Brain microvascular endothelial cell (primary cell): ENCODE measurements at regions not wholly inside any gene's neighbourhood (a gene's known extent, or its start where the extent isn't known, plus 50 kb on each side); places are given as distances from the start of the nearest gene placed in this dataset.

ENCODE experiments used
- DNase-seq: peaks from one replicate; pipeline ENCODE4 v3.0.0-alpha.2; 2020
- H3K27ac ChIP-seq: fragments of 250-450 bp; sonication (Bioruptor Pico); 2 replicates; pipeline ENCODE4 v1.5.1; 2020; ENCODE audit warnings: mild to moderate bottlenecking, moderate library complexity
- H3K27me3 ChIP-seq: fragments of 250-450 bp; sonication (Bioruptor Pico); replicated peaks from 2 replicates; pipeline ENCODE4 v1.5.1; 2020; ENCODE audit warnings: mild to moderate bottlenecking
- H3K36me3 ChIP-seq: fragments of 250-450 bp; sonication (Bioruptor Pico); replicated peaks from 2 replicates; pipeline ENCODE4 v1.5.1; 2020; ENCODE audit warnings: mild to moderate bottlenecking
- H3K4me3 ChIP-seq: 2 replicates; pipeline ENCODE4 v1.5.1; 2011; ENCODE audit warnings: low read depth, mild to moderate bottlenecking, control low read depth, low read length, moderate library complexity
- in situ Hi-C: cut with HindIII; loops from 2 replicates; pipeline ENCODE4 v1.10.0; 2017; ENCODE audit warnings: low sequenced_read_pairs, low pct_ligation_motif_present
- TF ChIP-seq, protein P1 (sequence below): IDR thresholded peaks from 2 replicates; pipeline ENCODE4 v1.5.1; 2011; ENCODE audit warnings: low read depth, mild to moderate bottlenecking, moderate library complexity, low read length, control low read depth, inconsistent platforms; ENCODE audit errors: missing control alignments

DNA sequence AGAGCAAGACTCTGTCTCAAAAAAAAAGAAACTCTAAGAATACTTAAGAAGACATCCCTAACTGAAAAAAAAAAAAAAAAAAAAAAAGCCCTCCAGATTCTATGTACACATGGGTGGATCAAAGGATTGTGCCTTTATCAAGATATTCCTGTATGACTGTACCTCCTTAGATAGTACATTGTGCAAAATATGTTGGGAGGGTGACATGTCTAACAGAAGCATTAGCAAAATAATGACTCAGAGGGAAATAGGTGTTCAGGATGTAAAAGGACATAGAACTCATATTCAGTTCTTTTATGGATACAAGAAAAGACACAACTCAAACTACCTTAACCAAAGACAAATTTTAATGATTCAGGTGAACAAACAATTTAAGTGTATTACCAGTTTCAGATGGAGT, 269.8 kb upstream of the KAZN start:
- Histone ChIP-seq H3K27me3 (no peaks in the 10 kb centered on the region), H3K27ac (no peak overlapping the region), H3K36me3 (no peaks in the 10 kb centered on the region), H3K4me3 (no peak overlapping the region)
- in situ Hi-C loops = no loop called here
- TF ChIP-seq, protein P1, sequence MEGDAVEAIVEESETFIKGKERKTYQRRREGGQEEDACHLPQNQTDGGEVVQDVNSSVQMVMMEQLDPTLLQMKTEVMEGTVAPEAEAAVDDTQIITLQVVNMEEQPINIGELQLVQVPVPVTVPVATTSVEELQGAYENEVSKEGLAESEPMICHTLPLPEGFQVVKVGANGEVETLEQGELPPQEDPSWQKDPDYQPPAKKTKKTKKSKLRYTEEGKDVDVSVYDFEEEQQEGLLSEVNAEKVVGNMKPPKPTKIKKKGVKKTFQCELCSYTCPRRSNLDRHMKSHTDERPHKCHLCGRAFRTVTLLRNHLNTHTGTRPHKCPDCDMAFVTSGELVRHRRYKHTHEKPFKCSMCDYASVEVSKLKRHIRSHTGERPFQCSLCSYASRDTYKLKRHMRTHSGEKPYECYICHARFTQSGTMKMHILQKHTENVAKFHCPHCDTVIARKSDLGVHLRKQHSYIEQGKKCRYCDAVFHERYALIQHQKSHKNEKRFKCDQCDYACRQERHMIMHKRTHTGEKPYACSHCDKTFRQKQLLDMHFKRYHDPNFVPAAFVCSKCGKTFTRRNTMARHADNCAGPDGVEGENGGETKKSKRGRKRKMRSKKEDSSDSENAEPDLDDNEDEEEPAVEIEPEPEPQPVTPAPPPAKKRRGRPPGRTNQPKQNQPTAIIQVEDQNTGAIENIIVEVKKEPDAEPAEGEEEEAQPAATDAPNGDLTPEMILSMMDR = no peak
- DNase-seq = no peak

DNA sequence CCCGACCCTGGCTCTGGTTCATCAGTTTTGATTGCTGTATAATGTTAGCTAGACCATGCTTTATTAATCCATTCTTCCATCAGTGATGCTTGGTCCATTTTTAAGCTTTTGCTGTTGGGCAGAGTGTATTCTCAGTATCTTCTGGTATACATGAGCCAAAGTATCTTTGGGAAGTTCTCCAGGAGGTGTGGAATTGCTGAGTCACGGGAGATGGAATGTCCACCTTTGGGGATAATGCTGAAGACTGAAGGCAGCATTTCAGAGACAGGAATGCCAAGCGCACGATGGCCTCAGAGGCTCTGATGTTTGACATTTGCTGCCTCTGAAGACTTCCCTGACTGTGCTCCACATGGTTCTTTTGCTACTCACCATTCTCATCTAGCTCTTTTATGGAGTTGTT, 266.3 kb upstream of the KAZN start:
- TF ChIP-seq, protein P1 = no peak
- no peak for DNase-seq
- Histone ChIP-seq H3K36me3 (no peaks in the 10 kb centered on the region), H3K27ac (no peak overlapping the region), H3K27me3 (no peaks in the 10 kb centered on the region), H3K4me3 (no peak overlapping the region)
- in situ Hi-C loops = no loop called here

GRCh38 chr1:14334336-14335176, 263.9 kb upstream of the KAZN start:
- in situ Hi-C loops = no loop called here
- DNase-seq = no peak
- Histone ChIP-seq H3K27ac (no peak overlapping the region), H3K36me3 (no peaks in the 10 kb centered on the region), H3K4me3 (no peak overlapping the region), H3K27me3 (no peaks in the 10 kb centered on the region)
- TF ChIP-seq, protein P1 = no peak

- Histone ChIP-seq H3K27ac (no peak overlapping the region), H3K27me3 (no peaks in the 10 kb centered on the region), H3K4me3 (no peak overlapping the region), H3K36me3 (no peaks in the 10 kb centered on the region)
- no peak for DNase-seq
- in situ Hi-C loops = no loop called here
- TF ChIP-seq, protein P1 = no peak
Observed at GRCh38 chr1:14338509-14338908, 260.0 kb upstream of the KAZN start.

GRCh38 chr1:14339288-14339687, 259.2 kb upstream of the KAZN start:
- H3K27me3 ChIP-seq = no peaks in the 10 kb centered on the region
- no peak for DNase-seq
- TF ChIP-seq, protein P1 = no peak
- no peak overlapping the region for H3K27ac ChIP-seq
- H3K4me3 ChIP-seq = no peak overlapping the region
- H3K36me3 ChIP-seq = no peaks in the 10 kb centered on the region
- in situ Hi-C loops = no loop called here
